ENCODE measurements at regions not wholly inside any gene's neighbourhood (a gene's known extent, or its start where the extent isn't known, plus 50 kb on each side); places are given as distances from the start of the nearest gene placed in this dataset.

DNA sequence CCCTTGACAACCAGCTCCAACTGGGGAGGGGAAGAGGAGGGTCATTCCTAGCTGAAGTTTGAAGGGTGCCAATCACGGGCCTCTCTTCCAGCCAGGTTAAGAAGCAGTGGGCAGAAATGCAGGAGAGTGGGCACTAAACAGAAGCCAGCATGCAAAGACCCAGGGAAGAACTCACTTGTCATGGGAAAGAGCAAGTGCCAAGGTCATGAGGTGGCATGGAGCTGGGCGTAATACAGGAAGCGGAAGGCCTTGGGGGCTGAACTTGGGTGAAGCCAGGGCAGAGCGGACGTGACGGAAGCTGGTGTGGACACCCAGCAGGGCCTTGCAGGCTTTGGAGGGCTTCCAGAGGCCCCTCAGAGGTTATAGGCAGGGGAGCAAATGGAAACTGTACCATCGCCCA, 302.1 kb downstream of the MAF start:
- TF ChIP-seq ATF2 (IDR thresholded peaks at IDR 0.05; ENCODE audit: low read length) (no peak), RFX5 (IDR thresholded peaks at IDR 0.05; ENCODE audit: borderline replicate concordance, low read depth, low read length) (no peak), POLR2A (IDR thresholded peaks at IDR 0.05; ENCODE audit: control extremely low read depth in 1 of 2, low read depth in 2 of 2, low read length in 2 of 2) (no peak), HDAC6 (IDR thresholded peaks at IDR 0.05; ENCODE audit: low read depth, low read length) (no peak), POLR2AphosphoS5 (IDR thresholded peaks at IDR 0.05; ENCODE audit: low read depth, low read length) (no peak)

Measured in H1 (cell line).